IMR-90 (cell line): ENCODE measurements at regions not wholly inside any gene's neighbourhood (a gene's known extent, or its start where the extent isn't known, plus 50 kb on each side); places are given as distances from the start of the nearest gene placed in this dataset.

ENCODE experiments used
- ATAC-seq: fragments of 200-7000 bp; cut with Tn5 transposase; 2 replicates; pipeline ENCODE4 v1.9.1; 2020; ENCODE audit warnings: low read depth, mild to moderate bottlenecking, moderate library complexity
- BruUV-seq: library from RNA; stranded (reverse); fragments of 400-500 nt; replicated peaks from 2 replicates; lab custom pipeline; 2021; lab: Mats Ljungman, UMichigan
- CTCF ChIA-PET: fragments of 300-600 bp; formaldehyde crosslinking; extraction: SDS; loops from one replicate; lab custom pipeline; 2021; ENCODE audit warnings: antibody characterized with exemption; lab: Yijun Ruan, JAX
- POLR2A ChIA-PET: fragments of 300-600 bp; sonication (Branson Sonifier 250); formaldehyde crosslinking; loops from one replicate; lab custom pipeline; 2022; ENCODE audit warnings: antibody characterized with exemption; ENCODE audit not compliant: unreplicated experiment; lab: Charles Lee
- DNase-seq: peaks from one replicate; pipeline ENCODE4 v3.0.0; 2013
- H2AFZ ChIP-seq: replicated peaks from 2 replicates; pipeline ENCODE3; 2013; ENCODE audit warnings: low read length, mild to moderate bottlenecking; ENCODE audit not compliant: poor library complexity
- H2AK5ac ChIP-seq: 2 replicates; pipeline ENCODE4 v1.6.1; 2013; ENCODE audit warnings: low read depth, low read length, inconsistent platforms
- H2AK9ac ChIP-seq: replicated peaks from 2 replicates; pipeline ENCODE3; 2013; ENCODE audit warnings: mild to moderate bottlenecking, low read depth, low read length, moderate library complexity; ENCODE audit not compliant: poor library complexity
- H2BK120ac ChIP-seq: 2 replicates; pipeline ENCODE4 v1.6.1; 2013; ENCODE audit warnings: low read depth, low read length, inconsistent platforms
- H2BK15ac ChIP-seq: 3 replicates; pipeline ENCODE4 v1.6.1; 2013; ENCODE audit warnings: low read depth, low read length, inconsistent platforms
- H2BK20ac ChIP-seq: 2 replicates; pipeline ENCODE4 v1.6.1; 2013; ENCODE audit warnings: low read depth, mild to moderate bottlenecking, inconsistent platforms, low read length, moderate library complexity
- H2BK5ac ChIP-seq: 2 replicates; pipeline ENCODE4 v1.6.1; 2013; ENCODE audit warnings: mild to moderate bottlenecking, low read depth, low read length, inconsistent platforms; ENCODE audit not compliant: poor library complexity, severe bottlenecking
- H3K14ac ChIP-seq: replicated peaks from 2 replicates; pipeline ENCODE4 v1.6.1; 2013; ENCODE audit warnings: low read depth, low read length, inconsistent platforms
- H3K18ac ChIP-seq: 2 replicates; pipeline ENCODE4 v1.6.1; 2013; ENCODE audit warnings: low read depth, low read length, control low read depth
- H3K23ac ChIP-seq: 2 replicates; pipeline ENCODE4 v1.6.1; 2013; ENCODE audit warnings: low read depth, low read length, inconsistent platforms
- H3K27ac ChIP-seq: 2 replicates; pipeline ENCODE4 v1.5.1; 2013; ENCODE audit warnings: mild to moderate bottlenecking, control low read depth, low read length; ENCODE audit not compliant: insufficient read depth
- H3K27me3 ChIP-seq: 2 replicates; pipeline ENCODE4 v1.6.1; 2013; ENCODE audit warnings: low read length; ENCODE audit not compliant: control insufficient read depth, insufficient read depth
- H3K36me3 ChIP-seq: 2 replicates; pipeline ENCODE4 v1.6.1; 2013; ENCODE audit warnings: low read length, mixed read lengths; ENCODE audit not compliant: control insufficient read depth, insufficient read depth
- H3K4ac ChIP-seq: 2 replicates; pipeline ENCODE4 v1.6.1; 2013; ENCODE audit warnings: low read depth, low read length, inconsistent platforms
- H3K4me1 ChIP-seq: 2 replicates; pipeline ENCODE4 v1.6.1; 2013; ENCODE audit warnings: low read length, mixed read lengths; ENCODE audit not compliant: control insufficient read depth, insufficient read depth
- H3K4me2 ChIP-seq: 2 replicates; pipeline ENCODE4 v1.6.1; 2013; ENCODE audit warnings: low read depth, mild to moderate bottlenecking, control low read depth, low read length, moderate library complexity
- H3K4me3 ChIP-seq: 2 replicates; pipeline ENCODE4 v1.5.1; 2013; ENCODE audit warnings: low read depth, mild to moderate bottlenecking, control low read depth, low read length, moderate library complexity; ENCODE audit not compliant: insufficient read depth
- H3K56ac ChIP-seq: 2 replicates; pipeline ENCODE4 v1.6.1; 2013; ENCODE audit warnings: low read length, inconsistent platforms; ENCODE audit not compliant: insufficient read depth; ENCODE audit errors: extremely low read depth
- H3K79me1 ChIP-seq, 2 experiments: 2 replicates each; pipeline ENCODE4 v1.6.1; 2013; ENCODE audit warnings: low read length in 2 of 2, inconsistent platforms in 1 of 2, low read depth in 1 of 2
- H3K9ac ChIP-seq: 2 replicates; pipeline ENCODE4 v1.6.1; 2013; ENCODE audit warnings: low read depth, low read length, control low read depth
- H3K9me1 ChIP-seq: 2 replicates; pipeline ENCODE4 v1.6.1; 2013; ENCODE audit warnings: low read length, inconsistent platforms; ENCODE audit not compliant: insufficient read depth
- H3K9me3 ChIP-seq: 2 replicates; pipeline ENCODE4 v1.6.1; 2013; ENCODE audit warnings: low read length; ENCODE audit not compliant: control insufficient read depth, insufficient read depth
- H4K20me1 ChIP-seq: 2 replicates; pipeline ENCODE4 v1.6.1; 2013; ENCODE audit warnings: low read length, inconsistent platforms; ENCODE audit not compliant: insufficient read depth
- H4K5ac ChIP-seq: 2 replicates; pipeline ENCODE4 v1.6.1; 2013; ENCODE audit warnings: mild to moderate bottlenecking, low read depth, low read length, control low read depth
- H4K8ac ChIP-seq, 2 experiments: 2 replicates each; pipeline ENCODE4 v1.6.1; 2013; ENCODE audit warnings: low read depth in 2 of 2, low read length in 2 of 2, control low read depth in 1 of 2, inconsistent platforms in 1 of 2
- H4K91ac ChIP-seq: 2 replicates; pipeline ENCODE4 v1.6.1; 2013; ENCODE audit warnings: low read depth, low read length, inconsistent platforms; ENCODE audit not compliant: insufficient read depth
- CEBPB ChIP-seq: IDR thresholded peaks from 2 replicates; pipeline ENCODE4 v1.6.1; 2012; ENCODE audit warnings: low read depth, low read length, improper control_type of control experiment
- CTCF ChIP-seq: conservative IDR thresholded peaks from 2 replicates; pipeline ENCODE4 v1.5.1; 2012; ENCODE audit warnings: mild to moderate bottlenecking, low read depth, low read length, improper control_type of control experiment
- MAZ ChIP-seq: IDR thresholded peaks from 2 replicates; pipeline ENCODE4 v1.6.1; 2012; ENCODE audit warnings: low read depth, mild to moderate bottlenecking, low read length, improper control_type of control experiment, moderate library complexity, borderline replicate concordance
- WGBS, 2 experiments: methylation state at CpG; one replicate each; pipeline versions ENCODE4 v1.1.5 to v1.1.7; 2013; ENCODE audit warnings: missing lambda C conversion rate in 2 of 2; ENCODE audit not compliant: insufficient read length in 1 of 2; ENCODE audit errors: extremely low coverage in 2 of 2; 5-methylcytosine and 5-hydroxymethylcytosine counted together
- dilution Hi-C: fragments of 300-500 bp; cut with HindIII; formaldehyde crosslinking; loops from one replicate; pipeline ENCODE4 v1.14.3; 2018; ENCODE audit warnings: low sequenced_read_pairs; ENCODE audit not compliant: unreplicated experiment
- in situ Hi-C: fragments of 300-500 bp; cut with MboI; formaldehyde crosslinking; loops from 3 replicates; pipeline ENCODE4 v1.14.3; 2019; ENCODE audit warnings: low sequenced_read_pairs, inconsistent platforms, mixed read lengths
- intact Hi-C: fragments of 100-400 bp; cut with micrococcal nuclease; formaldehyde crosslinking; loops from 2 replicates; pipeline ENCODE4 v1.10.0; 2022

DNA sequence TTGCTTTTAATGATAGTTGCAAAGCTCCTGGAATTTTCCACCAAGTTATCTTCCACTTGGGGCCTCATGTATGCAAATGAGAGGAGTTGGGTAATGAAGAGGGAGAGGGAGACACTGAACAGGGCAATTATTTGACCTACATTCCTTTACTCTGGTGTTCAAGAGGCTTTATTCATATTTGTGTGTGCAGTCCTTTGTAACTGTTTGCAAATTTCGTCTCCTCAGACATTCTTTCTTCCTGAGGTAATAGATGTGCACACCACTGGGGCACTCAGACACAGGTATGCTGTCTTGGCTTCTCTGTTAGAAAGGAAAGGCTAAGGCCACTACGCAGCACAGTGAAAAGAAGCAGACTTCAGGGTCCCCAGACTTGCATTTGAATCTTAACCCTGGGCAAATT lies 189.7 kb upstream of the IL12A start:
- H4K8ac ChIP-seq: peak overlapping the region; percentile 16 to 59; a peak in 1 of 4 replicates
- H3K4me2 ChIP-seq: peak overlapping the region; percentile 38
- in situ Hi-C loops: no loop called here
- peak overlapping the region; percentile 42 for H2BK5ac ChIP-seq
- no peaks in the 10 kb centered on the region for H3K27me3 ChIP-seq
- peak overlapping the region; percentile 71 for H3K4ac ChIP-seq
- H2AK9ac ChIP-seq: no peak overlapping the region
- ATAC-seq (peak; percentile 80), DNase-seq (peak; percentile 75)
- no peak overlapping the region; the same call in 1 of the 2 replicates for H2AK5ac ChIP-seq
- dilution Hi-C loops: no loop called here
- peak overlapping the region; percentile 71 for H2BK120ac ChIP-seq
- no peak overlapping the region for H3K56ac ChIP-seq
- BruUV-seq: no TSS peak
- peak overlapping the region; percentile 41; the same call in 1 of the 2 replicates for H4K5ac ChIP-seq
- peaks cover 19% of the 10 kb centered on the region for H3K9me1 ChIP-seq
- no CpG with 5 or more reads among the region's 2 CpGs for WGBS, 2 experiments
- H3K4me3 ChIP-seq: no peak overlapping the region
- H3K9ac ChIP-seq: no peak overlapping the region
- H4K20me1 ChIP-seq: peaks cover 37% of the 10 kb centered on the region
- intact Hi-C loops: no loop called here
- H2BK15ac ChIP-seq: peak overlapping the region; percentile 67; the same call in 1 of the 3 replicates
- peaks cover 3% of the 10 kb centered on the region; the same call in 1 of the 2 replicates for H3K9me3 ChIP-seq
- ChIA-PET CTCF (interaction anchor here (0.6 to 0.7 kb wide), 2 partner anchors 66 to 330 kb away, joined by 3 to 5 read pairs; no protein-coding TSS in a partner anchor), POLR2A (no interaction called here)
- peak overlapping the region; percentile 72; the same call in 1 of the 2 replicates for H3K27ac ChIP-seq
- H3K18ac ChIP-seq: peak overlapping the region; percentile 51; the same call in 1 of the 2 replicates
- no peak overlapping the region for H3K14ac ChIP-seq
- TF ChIP-seq MAZ (peak; percentile 21; the same call in 1 of the 2 replicates), CEBPB (peak; percentile 69; the same call in 1 of the 2 replicates), CTCF (no peak)
- no peak overlapping the region for H3K23ac ChIP-seq
- no peak overlapping the region for H2AFZ ChIP-seq
- H3K4me1 ChIP-seq: peaks cover 25% of the 10 kb centered on the region
- H3K36me3 ChIP-seq: no peaks in the 10 kb centered on the region; the same call in 1 of the 2 replicates
- H4K91ac ChIP-seq: peak overlapping the region; percentile 68; the same call in 1 of the 2 replicates
- peak overlapping the region; percentile 68; the same call in 1 of the 2 replicates for H2BK20ac ChIP-seq
- H3K79me1 ChIP-seq: peaks cover 43 to 80% of the 10 kb centered on the region in 2 experiments; a peak in 3 of 4 replicates
